Breast epithelium (tissue), 4 donors: ENCODE measurements at regions not wholly inside any gene's neighbourhood (a gene's known extent, or its start where the extent isn't known, plus 50 kb on each side); places are given as distances from the start of the nearest gene placed in this dataset.
"Not testable (repeated sequence)": the region's sequence is repeated elsewhere in the genome, so short reads cannot be mapped to it uniquely, and the experiment has no call there.

Experiments
- DNase-seq, 2 donors: peaks; one replicate each; pipeline ENCODE4 v3.0.0-alpha.2; 2019; ENCODE audit warnings: low spot score in 2 of 2
- H3K27ac ChIP-seq, 2 donors: fragments of 200-600 bp; sonication (generic) in 1 of 2; one replicate each; pipeline ENCODE4 v1.5.1; 2016 to 2019; ENCODE audit warnings: mild to moderate bottlenecking in 1 of 2
- H3K27me3 ChIP-seq, 2 donors: fragments of 200-600 bp; sonication (generic) in 1 of 2; one replicate each; pipeline versions ENCODE4 v1.5.1 to v1.6.0; 2017 to 2019; ENCODE audit warnings: control low read depth in 1 of 2, mild to moderate bottlenecking in 1 of 2
- H3K36me3 ChIP-seq: fragments of 200-600 bp; one replicate; pipeline ENCODE4 v1.5.1; 2019
- H3K4me1 ChIP-seq, 2 donors: fragments of 200-600 bp; sonication (generic); one replicate each; pipeline ENCODE4 v1.5.1; 2016 to 2019; ENCODE audit warnings: control low read depth in 1 of 2
- H3K4me3 ChIP-seq, 3 donors: fragments of 200-600 bp; sonication (generic); 1 replicate in 2 of 3; 2 replicates in 1 of 3; pipeline ENCODE4 v1.5.1; 2016 to 2019; ENCODE audit warnings: mild to moderate bottlenecking in 3 of 3, moderate library complexity in 2 of 3
- H3K9me3 ChIP-seq, 2 donors: fragments of 200-600 bp; sonication (generic) in 1 of 2; one replicate each; pipeline ENCODE4 v1.5.1; 2016 to 2019; ENCODE audit warnings: control low read depth in 1 of 2
- CTCF ChIP-seq, 3 donors: fragments of 450-650 bp; IDR thresholded peaks; one replicate each; pipeline ENCODE4 v1.5.1; 2016 to 2017; ENCODE audit warnings: antibody characterized with exemption in 3 of 3, mild to moderate bottlenecking in 3 of 3, moderate library complexity in 3 of 3
- POLR2A ChIP-seq: fragments of 450-650 bp; IDR thresholded peaks from one replicate; pipeline ENCODE4 v1.6.1; 2016; ENCODE audit warnings: antibody characterized with exemption, mild to moderate bottlenecking, moderate library complexity
- POLR2AphosphoS5 ChIP-seq, 3 donors: sonication (generic); formaldehyde crosslinking; IDR thresholded peaks; one replicate each; pipeline ENCODE4 v1.6.1; 2017; ENCODE audit warnings: antibody characterized with exemption in 3 of 3
- intact Hi-C: fragments of 100-400 bp; cut with DNase I; formaldehyde crosslinking; loops from one replicate; pipeline ENCODE4 v1.15.1; 2023; ENCODE audit warnings: low total_unique reads

- no peak overlapping the region for H3K4me3 ChIP-seq
- no peak overlapping the region for H3K27ac ChIP-seq
- H3K9me3 ChIP-seq = no peaks in the 10 kb centered on the region
- DNase-seq = no peak
- intact Hi-C loops = no loop called here
- H3K36me3 ChIP-seq = no peaks in the 10 kb centered on the region
- no peaks in the 10 kb centered on the region for H3K4me1 ChIP-seq
- H3K27me3 ChIP-seq = no peaks in the 10 kb centered on the region
- no peak for TF ChIP-seq POLR2AphosphoS5 (IDR thresholded peaks at IDR 0.05)
- TF ChIP-seq CTCF (IDR thresholded peaks at IDR 0.05) = no peak
- TF ChIP-seq POLR2A = no peak
Measured at GRCh38 chr2:16386431-16386830, 279.2 kb downstream of the CYRIA start.

GRCh38 chr2:16386031-16386430, 279.6 kb downstream of the CYRIA start:
- Histone ChIP-seq H3K27me3 (no peaks in the 10 kb centered on the region), H3K27ac (no peak overlapping the region), H3K9me3 (no peaks in the 10 kb centered on the region), H3K36me3 (no peaks in the 10 kb centered on the region), H3K4me1 (no peaks in the 10 kb centered on the region), H3K4me3 (no peak overlapping the region)
- intact Hi-C loops = no loop called here
- DNase-seq = no peak
- TF ChIP-seq POLR2A = no peak

- TF ChIP-seq CTCF (IDR thresholded peaks at IDR 0.05) (no peak), POLR2A (no peak), POLR2AphosphoS5 (IDR thresholded peaks at IDR 0.05) (no peak)
- Histone ChIP-seq H3K4me1 (no peaks in the 10 kb centered on the region), H3K27ac (no peak overlapping the region), H3K36me3 (no peaks in the 10 kb centered on the region), H3K27me3 (no peaks in the 10 kb centered on the region), H3K9me3 (no peaks in the 10 kb centered on the region), H3K4me3 (no peak overlapping the region)
- DNase-seq = no peak
- intact Hi-C loops = no loop called here
Measured at GRCh38 chr2:16385341-16385740, 280.3 kb downstream of the CYRIA start.

- Histone ChIP-seq H3K36me3 (no peaks in the 10 kb centered on the region), H3K9me3 (no peaks in the 10 kb centered on the region), H3K4me1 (no peaks in the 10 kb centered on the region), H3K27ac (no peak overlapping the region), H3K27me3 (no peaks in the 10 kb centered on the region), H3K4me3 (no peak overlapping the region)
- no peak for TF ChIP-seq CTCF (IDR thresholded peaks at IDR 0.05)
- TF ChIP-seq POLR2A = no peak
- TF ChIP-seq POLR2AphosphoS5 (IDR thresholded peaks at IDR 0.05) = no peak
- DNase-seq = no peak
- intact Hi-C loops = no loop called here
Measured at GRCh38 chr2:16383411-16383810, 282.2 kb downstream of the CYRIA start.

- TF ChIP-seq CTCF (IDR thresholded peaks at IDR 0.05) = no peak
- TF ChIP-seq POLR2AphosphoS5 (IDR thresholded peaks at IDR 0.05) = no peak
- no peak for TF ChIP-seq POLR2A
Measured at GRCh38 chr2:16382451-16382850, 283.2 kb downstream of the CYRIA start.

GRCh38 chr2:16381511-16381910, 284.1 kb downstream of the CYRIA start:
- TF ChIP-seq POLR2AphosphoS5 (IDR thresholded peaks at IDR 0.05) (no peak), POLR2A (no peak), CTCF (IDR thresholded peaks at IDR 0.05) (no peak)
- H3K36me3 ChIP-seq = no peaks in the 10 kb centered on the region

More at GRCh38 chr2:16382451-16382850, 283.2 kb downstream of the CYRIA start:
- Histone ChIP-seq H3K9me3 (no peaks in the 10 kb centered on the region), H3K4me3 (no peak overlapping the region), H3K27me3 (no peaks in the 10 kb centered on the region), H3K36me3 (no peaks in the 10 kb centered on the region), H3K27ac (no peak overlapping the region), H3K4me1 (no peaks in the 10 kb centered on the region)
- DNase-seq = no peak
- intact Hi-C loops = no loop called here

GRCh38 chr2:16379901-16380300, 285.7 kb downstream of the CYRIA start:
- H3K4me1 ChIP-seq, intact Hi-C loops, H3K27me3 ChIP-seq, H3K4me3 ChIP-seq, H3K27ac ChIP-seq, H3K36me3 ChIP-seq, H3K9me3 ChIP-seq, DNase-seq: not testable (repeated sequence)

More at GRCh38 chr2:16381511-16381910, 284.1 kb downstream of the CYRIA start:
- Histone ChIP-seq H3K27ac (no peak overlapping the region), H3K4me1 (no peaks in the 10 kb centered on the region), H3K9me3 (no peaks in the 10 kb centered on the region), H3K27me3 (no peaks in the 10 kb centered on the region), H3K4me3 (no peak overlapping the region)
- no peak for DNase-seq
- intact Hi-C loops = no loop called here

GRCh38 chr2:16379061-16379460, 286.6 kb downstream of the CYRIA start:
- H3K27me3 ChIP-seq, intact Hi-C loops, H3K4me1 ChIP-seq, H3K27ac ChIP-seq, DNase-seq, H3K9me3 ChIP-seq, H3K4me3 ChIP-seq, H3K36me3 ChIP-seq: not testable (repeated sequence)
